ENCODE measurements at regions not wholly inside any gene's neighbourhood (a gene's known extent, or its start where the extent isn't known, plus 50 kb on each side); places are given as distances from the start of the nearest gene placed in this dataset.

DNA sequence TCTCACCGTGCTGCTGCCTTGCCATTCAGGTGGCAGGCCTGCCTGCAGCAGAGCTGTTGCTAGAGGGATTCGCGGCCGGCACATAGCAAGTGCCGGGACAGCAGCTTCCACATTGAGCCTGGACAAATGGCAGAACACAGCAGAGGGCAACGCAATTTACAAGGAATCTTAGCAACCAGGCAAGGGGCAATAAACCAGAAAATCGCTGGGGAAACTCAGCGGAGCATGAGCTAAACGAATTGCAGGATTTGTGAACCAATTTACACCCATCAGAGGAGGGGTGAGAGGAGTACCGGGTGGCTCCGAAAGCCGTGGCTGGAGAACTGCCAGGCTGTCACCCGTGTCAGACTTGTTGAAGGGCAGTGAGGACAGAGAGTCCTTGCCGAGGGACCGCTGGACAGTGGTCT is 58.6 kb upstream of the LOXL4 start (continued):
- TF ChIP-seq, protein P1, sequence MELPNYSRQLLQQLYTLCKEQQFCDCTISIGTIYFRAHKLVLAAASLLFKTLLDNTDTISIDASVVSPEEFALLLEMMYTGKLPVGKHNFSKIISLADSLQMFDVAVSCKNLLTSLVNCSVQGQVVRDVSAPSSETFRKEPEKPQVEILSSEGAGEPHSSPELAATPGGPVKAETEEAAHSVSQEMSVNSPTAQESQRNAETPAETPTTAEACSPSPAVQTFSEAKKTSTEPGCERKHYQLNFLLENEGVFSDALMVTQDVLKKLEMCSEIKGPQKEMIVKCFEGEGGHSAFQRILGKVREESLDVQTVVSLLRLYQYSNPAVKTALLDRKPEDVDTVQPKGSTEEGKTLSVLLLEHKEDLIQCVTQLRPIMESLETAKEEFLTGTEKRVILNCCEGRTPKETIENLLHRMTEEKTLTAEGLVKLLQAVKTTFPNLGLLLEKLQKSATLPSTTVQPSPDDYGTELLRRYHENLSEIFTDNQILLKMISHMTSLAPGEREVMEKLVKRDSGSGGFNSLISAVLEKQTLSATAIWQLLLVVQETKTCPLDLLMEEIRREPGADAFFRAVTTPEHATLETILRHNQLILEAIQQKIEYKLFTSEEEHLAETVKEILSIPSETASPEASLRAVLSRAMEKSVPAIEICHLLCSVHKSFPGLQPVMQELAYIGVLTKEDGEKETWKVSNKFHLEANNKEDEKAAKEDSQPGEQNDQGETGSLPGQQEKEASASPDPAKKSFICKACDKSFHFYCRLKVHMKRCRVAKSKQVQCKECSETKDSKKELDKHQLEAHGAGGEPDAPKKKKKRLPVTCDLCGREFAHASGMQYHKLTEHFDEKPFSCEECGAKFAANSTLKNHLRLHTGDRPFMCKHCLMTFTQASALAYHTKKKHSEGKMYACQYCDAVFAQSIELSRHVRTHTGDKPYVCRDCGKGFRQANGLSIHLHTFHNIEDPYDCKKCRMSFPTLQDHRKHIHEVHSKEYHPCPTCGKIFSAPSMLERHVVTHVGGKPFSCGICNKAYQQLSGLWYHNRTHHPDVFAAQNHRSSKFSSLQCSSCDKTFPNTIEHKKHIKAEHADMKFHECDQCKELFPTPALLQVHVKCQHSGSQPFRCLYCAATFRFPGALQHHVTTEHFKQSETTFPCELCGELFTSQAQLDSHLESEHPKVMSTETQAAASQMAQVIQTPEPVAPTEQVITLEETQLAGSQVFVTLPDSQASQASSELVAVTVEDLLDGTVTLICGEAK (IDR thresholded peaks at IDR 0.05; ENCODE audit: borderline replicate concordance): no peak
- no peak for TF ChIP-seq RB1 (IDR thresholded peaks at IDR 0.05; ENCODE audit: borderline replicate concordance)
- no peak for TF ChIP-seq MEF2B (IDR thresholded peaks at IDR 0.05; ENCODE audit: partially characterized antibody, poor library complexity, severe bottlenecking)
- no peak for TF ChIP-seq NR2C1 (IDR thresholded peaks at IDR 0.05)
- TF ChIP-seq SRF (IDR thresholded peaks at IDR 0.05; ENCODE audit: low read depth in 2 of 2, low read length in 2 of 2): no peak
- no peak for TF ChIP-seq TBL1XR1 (IDR thresholded peaks at IDR 0.05; ENCODE audit: low read depth, low read length)
- no peak for TF ChIP-seq HCFC1 (IDR thresholded peaks at IDR 0.05; ENCODE audit: low read length)
- TF ChIP-seq, protein P2, sequence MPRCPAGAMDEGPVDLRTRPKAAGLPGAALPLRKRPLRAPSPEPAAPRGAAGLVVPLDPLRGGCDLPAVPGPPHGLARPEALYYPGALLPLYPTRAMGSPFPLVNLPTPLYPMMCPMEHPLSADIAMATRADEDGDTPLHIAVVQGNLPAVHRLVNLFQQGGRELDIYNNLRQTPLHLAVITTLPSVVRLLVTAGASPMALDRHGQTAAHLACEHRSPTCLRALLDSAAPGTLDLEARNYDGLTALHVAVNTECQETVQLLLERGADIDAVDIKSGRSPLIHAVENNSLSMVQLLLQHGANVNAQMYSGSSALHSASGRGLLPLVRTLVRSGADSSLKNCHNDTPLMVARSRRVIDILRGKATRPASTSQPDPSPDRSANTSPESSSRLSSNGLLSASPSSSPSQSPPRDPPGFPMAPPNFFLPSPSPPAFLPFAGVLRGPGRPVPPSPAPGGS (IDR thresholded peaks at IDR 0.05; ENCODE audit: borderline replicate concordance, insufficient read depth, low read depth, low read length, poor library complexity, severe bottlenecking): no peak
- no peak for TF ChIP-seq PAX8 (IDR thresholded peaks at IDR 0.05)
- no peak for TF ChIP-seq SMAD5 (IDR thresholded peaks at IDR 0.05; ENCODE audit: low read depth)
- no peak for TF ChIP-seq REST (IDR thresholded peaks at IDR 0.05; ENCODE audit: low read depth, low read length)
- TF ChIP-seq IRF3 (IDR thresholded peaks at IDR 0.05): no peak
